HEK293 (cell line): ENCODE measurements at regions not wholly inside any gene's neighbourhood (a gene's known extent, or its start where the extent isn't known, plus 50 kb on each side); places are given as distances from the start of the nearest gene placed in this dataset.

Experiments
- CTCF ChIA-PET: fragments of 350-600 bp; formaldehyde crosslinking; extraction: SDS; loops from one replicate; lab custom pipeline; 2021; ENCODE audit warnings: antibody characterized with exemption; lab: Yijun Ruan, JAX
- POLR2A ChIA-PET: fragments of 300-600 bp; formaldehyde crosslinking; extraction: SDS; loops from one replicate; lab custom pipeline; 2020; ENCODE audit warnings: antibody characterized with exemption, inconsistent platforms; lab: Yijun Ruan, JAX
- H3K27ac ChIP-seq: fragments of 200-500 bp; sonication (Bioruptor generic); 2 replicates; pipeline ENCODE4 v1.5.1; 2014; ENCODE audit warnings: low read depth, low read length, control low read depth, inconsistent platforms; ENCODE audit errors: extremely low read depth
- H3K36me3 ChIP-seq, 2 experiments: fragments of 200-500 bp in 1 of 2; sonication (Bioruptor generic) in 1 of 2; 1 replicate in 1 of 2; 2 replicates in 1 of 2; pipeline ENCODE4 v1.5.1; 2014 to 2017; ENCODE audit warnings: inconsistent platforms in 2 of 2, low read length in 2 of 2; ENCODE audit not compliant: control insufficient read depth in 2 of 2, insufficient read depth in 1 of 2
- H3K4me1 ChIP-seq: fragments of 200-500 bp; sonication (Bioruptor generic); 2 replicates; pipeline ENCODE4 v1.5.1; 2014; ENCODE audit warnings: mild to moderate bottlenecking, low read length, inconsistent platforms; ENCODE audit not compliant: control insufficient read depth, insufficient read depth
- H3K4me3 ChIP-seq: 2 replicates; pipeline ENCODE4 v1.5.1; 2011; ENCODE audit warnings: low read depth, mild to moderate bottlenecking, control low read depth, low read length, moderate library complexity
- H3K9me3 ChIP-seq: fragments of 200-500 bp; sonication (Bioruptor generic); 2 replicates; pipeline ENCODE4 v1.5.1; 2014; ENCODE audit warnings: low read depth, low read length, inconsistent platforms; ENCODE audit not compliant: control insufficient read depth, insufficient read depth
- FEZF1 ChIP-seq: fragments of 450-650 bp; formaldehyde crosslinking; IDR thresholded peaks from 2 replicates; pipeline ENCODE4 v1.5.1; 2016; ENCODE audit warnings: missing biosample characterization, missing genetic modification characterization
- RBAK ChIP-seq: fragments of 450-650 bp; formaldehyde crosslinking; IDR thresholded peaks from 2 replicates; pipeline ENCODE4 v1.5.1; 2016; ENCODE audit warnings: missing biosample characterization, missing genetic modification characterization
- SP3 ChIP-seq: fragments of 450-650 bp; formaldehyde crosslinking; IDR thresholded peaks from 2 replicates; pipeline ENCODE4 v1.5.1; 2016; ENCODE audit warnings: missing biosample characterization, missing genetic modification characterization
- ZBTB20 ChIP-seq: fragments of 450-650 bp; formaldehyde crosslinking; IDR thresholded peaks from 2 replicates; pipeline ENCODE4 v1.5.1; 2016; ENCODE audit warnings: missing biosample characterization, missing genetic modification characterization
- ZNF114 ChIP-seq: fragments of 450-650 bp; formaldehyde crosslinking; IDR thresholded peaks from 2 replicates; pipeline ENCODE4 v1.5.0; 2017; ENCODE audit warnings: missing biosample characterization, missing genetic modification characterization
- ZNF133 ChIP-seq: fragments of 450-650 bp; formaldehyde crosslinking; IDR thresholded peaks from 2 replicates; pipeline ENCODE4 v1.5.1; 2016; ENCODE audit warnings: missing biosample characterization, missing genetic modification characterization
- ZNF184 ChIP-seq: fragments of 450-650 bp; IDR thresholded peaks from 2 replicates; pipeline ENCODE4 v1.5.1; 2018; ENCODE audit warnings: missing biosample characterization, mild to moderate bottlenecking, missing genetic modification characterization
- ZNF214 ChIP-seq: fragments of 450-650 bp; formaldehyde crosslinking; IDR thresholded peaks from 2 replicates; pipeline ENCODE4 v1.5.1; 2017; ENCODE audit warnings: missing biosample characterization, mild to moderate bottlenecking, missing genetic modification characterization, borderline replicate concordance
- ZNF302 ChIP-seq: fragments of 450-650 bp; formaldehyde crosslinking; IDR thresholded peaks from 2 replicates; pipeline ENCODE4 v1.5.1; 2016; ENCODE audit warnings: missing biosample characterization, missing genetic modification characterization, low read depth
- ZNF311 ChIP-seq: fragments of 450-650 bp; formaldehyde crosslinking; IDR thresholded peaks from 2 replicates; pipeline ENCODE4 v1.5.1; 2017; ENCODE audit warnings: missing biosample characterization, missing genetic modification characterization, borderline replicate concordance
- ZNF394 ChIP-seq: fragments of 450-650 bp; formaldehyde crosslinking; IDR thresholded peaks from 2 replicates; pipeline ENCODE4 v1.5.1; 2016; ENCODE audit warnings: missing biosample characterization, missing genetic modification characterization, mild to moderate bottlenecking, moderate library complexity, borderline replicate concordance
- ZNF473 ChIP-seq: fragments of 450-650 bp; formaldehyde crosslinking; IDR thresholded peaks from 2 replicates; pipeline ENCODE4 v1.5.1; 2017; ENCODE audit warnings: missing biosample characterization, missing genetic modification characterization
- ZNF529 ChIP-seq: fragments of 450-650 bp; formaldehyde crosslinking; IDR thresholded peaks from 2 replicates; pipeline ENCODE4 v1.5.1; 2017; ENCODE audit warnings: missing genetic modification characterization, missing biosample characterization; ENCODE audit not compliant: insufficient replicate concordance
- ZNF639 ChIP-seq: fragments of 450-650 bp; formaldehyde crosslinking; IDR thresholded peaks from 2 replicates; pipeline ENCODE4 v1.5.1; 2016; ENCODE audit warnings: missing biosample characterization, missing genetic modification characterization
- ZNF654 ChIP-seq: fragments of 450-650 bp; formaldehyde crosslinking; IDR thresholded peaks from 2 replicates; pipeline ENCODE4 v1.5.1; 2016; ENCODE audit warnings: low read depth, missing biosample characterization, missing genetic modification characterization
- ZNF660 ChIP-seq: fragments of 450-650 bp; IDR thresholded peaks from 2 replicates; pipeline ENCODE4 v1.5.1; 2018; ENCODE audit warnings: missing biosample characterization, mild to moderate bottlenecking, missing genetic modification characterization
- ZNF791 ChIP-seq: fragments of 450-650 bp; formaldehyde crosslinking; IDR thresholded peaks from 2 replicates; pipeline ENCODE4 v1.5.1; 2016; ENCODE audit warnings: missing biosample characterization, missing genetic modification characterization
- ZSCAN18 ChIP-seq: fragments of 450-650 bp; formaldehyde crosslinking; IDR thresholded peaks from 2 replicates; pipeline ENCODE4 v1.5.1; 2016; ENCODE audit warnings: missing biosample characterization, missing genetic modification characterization
- ZSCAN23 ChIP-seq: fragments of 450-650 bp; formaldehyde crosslinking; IDR thresholded peaks from 2 replicates; pipeline ENCODE4 v1.5.1; 2016; ENCODE audit warnings: missing biosample characterization, missing genetic modification characterization
- TF ChIP-seq, protein P1 (sequence below): fragments of 450-650 bp; formaldehyde crosslinking; IDR thresholded peaks from 2 replicates; pipeline ENCODE4 v1.5.1; 2016; ENCODE audit warnings: missing biosample characterization, missing genetic modification characterization
- TF ChIP-seq, protein P2 (sequence below): sonication (generic); formaldehyde crosslinking; IDR thresholded peaks from 2 replicates; pipeline ENCODE4 v1.8.1; 2022; ENCODE audit warnings: mild to moderate bottlenecking, moderate library complexity, missing genetic modification reagents
- TF ChIP-seq, protein P3 (sequence below): fragments of 450-650 bp; formaldehyde crosslinking; IDR thresholded peaks from 2 replicates; pipeline ENCODE4 v1.5.1; 2016; ENCODE audit warnings: missing biosample characterization, missing genetic modification characterization
- TF ChIP-seq, protein P4 (sequence below): fragments of 450-650 bp; formaldehyde crosslinking; IDR thresholded peaks from 2 replicates; pipeline ENCODE4 v1.5.1; 2016; ENCODE audit warnings: missing biosample characterization, missing genetic modification characterization

DNA sequence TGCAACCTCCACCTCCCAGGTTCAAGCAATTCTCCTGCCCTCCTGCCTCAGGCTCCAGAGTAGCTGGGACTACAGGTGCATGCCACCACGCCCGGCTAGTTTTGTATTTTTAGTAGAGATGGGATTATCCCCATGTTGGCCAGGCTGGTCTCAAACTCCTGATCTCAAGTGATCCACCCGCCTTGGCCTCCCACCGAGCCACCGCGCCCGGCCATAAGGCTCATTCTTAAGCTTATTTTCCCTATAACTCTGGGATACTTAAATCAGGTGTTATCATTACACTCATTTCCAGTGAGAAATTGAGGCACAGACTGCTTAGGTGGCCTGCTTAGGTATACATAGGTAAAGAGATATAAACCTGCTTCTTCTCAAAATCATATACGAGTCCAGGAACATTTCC lies 188.3 kb upstream of the MTNR1B start:
- no peak overlapping the region for H3K27ac ChIP-seq
- POLR2A ChIA-PET, result no interaction called here
- H3K36me3 ChIP-seq, result no peaks in the 10 kb centered on the region
- no peak overlapping the region for H3K4me3 ChIP-seq
- CTCF ChIA-PET, result no interaction called here
- TF ChIP-seq ZNF394 (tag by site-specific recombination), result no peak
- TF ChIP-seq ZNF654, result no peak
- TF ChIP-seq ZNF639 (tag by site-specific recombination), result no peak
- TF ChIP-seq ZNF302 (tag by site-specific recombination), result no peak
- no peak for TF ChIP-seq ZNF214
- no peak for TF ChIP-seq FEZF1 (tag by site-specific recombination)
- TF ChIP-seq ZSCAN18 (tag by site-specific recombination), result no peak
- TF ChIP-seq, protein P1, sequence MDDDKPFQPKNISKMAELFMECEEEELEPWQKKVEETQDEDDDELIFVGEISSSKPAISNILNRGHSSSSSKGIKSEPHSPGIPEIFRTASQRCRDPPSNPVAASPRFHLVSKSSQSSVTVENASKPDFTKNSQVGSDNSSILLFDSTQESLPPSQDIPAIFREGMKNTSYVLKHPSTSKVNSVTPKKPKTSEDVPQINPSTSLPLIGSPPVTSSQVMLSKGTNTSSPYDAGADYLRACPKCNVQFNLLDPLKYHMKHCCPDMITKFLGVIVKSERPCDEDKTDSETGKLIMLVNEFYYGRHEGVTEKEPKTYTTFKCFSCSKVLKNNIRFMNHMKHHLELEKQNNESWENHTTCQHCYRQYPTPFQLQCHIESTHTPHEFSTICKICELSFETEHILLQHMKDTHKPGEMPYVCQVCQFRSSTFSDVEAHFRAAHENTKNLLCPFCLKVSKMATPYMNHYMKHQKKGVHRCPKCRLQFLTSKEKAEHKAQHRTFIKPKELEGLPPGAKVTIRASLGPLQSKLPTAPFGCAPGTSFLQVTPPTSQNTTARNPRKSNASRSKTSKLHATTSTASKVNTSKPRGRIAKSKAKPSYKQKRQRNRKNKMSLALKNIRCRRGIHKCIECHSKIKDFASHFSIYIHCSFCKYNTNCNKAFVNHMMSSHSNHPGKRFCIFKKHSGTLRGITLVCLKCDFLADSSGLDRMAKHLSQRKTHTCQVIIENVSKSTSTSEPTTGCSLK (tag by site-specific recombination), result no peak
- TF ChIP-seq ZNF791 (tag by site-specific recombination), result no peak
- TF ChIP-seq, protein P2, sequence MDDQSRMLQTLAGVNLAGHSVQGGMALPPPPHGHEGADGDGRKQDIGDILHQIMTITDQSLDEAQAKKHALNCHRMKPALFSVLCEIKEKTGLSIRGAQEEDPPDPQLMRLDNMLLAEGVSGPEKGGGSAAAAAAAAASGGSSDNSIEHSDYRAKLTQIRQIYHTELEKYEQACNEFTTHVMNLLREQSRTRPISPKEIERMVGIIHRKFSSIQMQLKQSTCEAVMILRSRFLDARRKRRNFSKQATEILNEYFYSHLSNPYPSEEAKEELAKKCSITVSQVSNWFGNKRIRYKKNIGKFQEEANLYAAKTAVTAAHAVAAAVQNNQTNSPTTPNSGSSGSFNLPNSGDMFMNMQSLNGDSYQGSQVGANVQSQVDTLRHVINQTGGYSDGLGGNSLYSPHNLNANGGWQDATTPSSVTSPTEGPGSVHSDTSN (CRISPR knock-in tag), result no peak
- TF ChIP-seq, all 188 proteins: peak for 0
- Histone ChIP-seq H3K4me1 (no peaks in the 10 kb centered on the region), H3K9me3 (no peaks in the 10 kb centered on the region)

DNA sequence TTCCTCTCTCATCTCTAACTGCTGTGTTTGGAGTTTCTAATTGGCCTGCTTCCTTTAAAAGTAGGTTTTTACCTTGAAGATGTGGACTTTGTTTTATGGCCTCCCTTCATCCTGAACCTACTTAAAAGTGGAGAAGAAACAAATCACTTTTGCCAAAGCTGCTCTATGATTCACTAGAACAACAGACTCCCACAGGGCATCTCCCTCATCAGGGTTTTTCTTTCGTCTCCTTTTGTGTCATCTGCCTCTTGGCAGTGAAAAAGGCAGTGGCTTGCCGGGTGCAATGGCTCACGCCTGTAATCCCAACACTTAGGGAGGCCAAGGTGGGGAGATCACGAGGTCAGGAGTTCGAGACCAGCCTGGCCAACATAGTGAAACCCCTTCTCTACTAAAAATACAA lies 186.6 kb upstream of the MTNR1B start:
- no peaks in the 10 kb centered on the region for H3K4me1 ChIP-seq
- POLR2A ChIA-PET, result interaction anchor here (0.7 kb wide), 1 partner anchor 40 kb away, joined by 3 read pairs; no protein-coding TSS in a partner anchor
- H3K36me3 ChIP-seq, result no peaks in the 10 kb centered on the region
- no peaks in the 10 kb centered on the region for H3K9me3 ChIP-seq
- CTCF ChIA-PET, result interaction anchor here (1.0 kb wide), 1 partner anchor 203 kb away, joined by 3 read pairs; no protein-coding TSS in a partner anchor
- no peak overlapping the region for H3K27ac ChIP-seq
- no peak overlapping the region for H3K4me3 ChIP-seq
- no peak for TF ChIP-seq ZNF529 (tag by site-specific recombination)
- no peak for TF ChIP-seq ZSCAN23 (tag by site-specific recombination)
- no peak for TF ChIP-seq RBAK (tag by site-specific recombination)
- no peak for TF ChIP-seq ZNF114 (tag by site-specific recombination)
- no peak for TF ChIP-seq ZNF311
- TF ChIP-seq, protein P3, sequence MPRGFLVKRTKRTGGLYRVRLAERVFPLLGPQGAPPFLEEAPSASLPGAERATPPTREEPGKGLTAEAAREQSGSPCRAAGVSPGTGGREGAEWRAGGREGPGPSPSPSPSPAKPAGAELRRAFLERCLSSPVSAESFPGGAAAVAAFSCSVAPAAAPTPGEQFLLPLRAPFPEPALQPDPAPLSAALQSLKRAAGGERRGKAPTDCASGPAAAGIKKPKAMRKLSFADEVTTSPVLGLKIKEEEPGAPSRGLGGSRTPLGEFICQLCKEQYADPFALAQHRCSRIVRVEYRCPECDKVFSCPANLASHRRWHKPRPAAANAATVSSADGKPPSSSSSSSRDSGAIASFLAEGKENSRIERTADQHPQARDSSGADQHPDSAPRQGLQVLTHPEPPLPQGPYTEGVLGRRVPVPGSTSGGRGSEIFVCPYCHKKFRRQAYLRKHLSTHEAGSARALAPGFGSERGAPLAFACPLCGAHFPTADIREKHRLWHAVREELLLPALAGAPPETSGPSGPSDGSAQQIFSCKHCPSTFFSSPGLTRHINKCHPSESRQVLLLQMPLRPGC, result no peak
- TF ChIP-seq ZNF660 (tag by site-specific recombination), result no peak
- TF ChIP-seq ZNF133 (tag by site-specific recombination), result no peak
- TF ChIP-seq ZNF473 (tag by site-specific recombination), result no peak
- TF ChIP-seq ZBTB20 (tag by site-specific recombination), result no peak
- no peak for TF ChIP-seq ZNF184 (tag by site-specific recombination)
- TF ChIP-seq, protein P4, sequence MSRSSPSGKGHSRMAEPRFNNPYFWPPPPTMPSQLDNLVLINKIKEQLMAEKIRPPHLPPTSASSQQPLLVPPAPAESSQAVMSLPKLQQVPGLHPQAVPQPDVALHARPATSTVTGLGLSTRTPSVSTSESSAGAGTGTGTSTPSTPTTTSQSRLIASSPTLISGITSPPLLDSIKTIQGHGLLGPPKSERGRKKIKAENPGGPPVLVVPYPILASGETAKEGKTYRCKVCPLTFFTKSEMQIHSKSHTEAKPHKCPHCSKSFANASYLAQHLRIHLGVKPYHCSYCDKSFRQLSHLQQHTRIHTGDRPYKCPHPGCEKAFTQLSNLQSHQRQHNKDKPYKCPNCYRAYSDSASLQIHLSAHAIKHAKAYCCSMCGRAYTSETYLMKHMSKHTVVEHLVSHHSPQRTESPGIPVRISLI (tag by site-specific recombination), result no peak
- no peak for TF ChIP-seq SP3 (tag by site-specific recombination)
